Fibroblast of lung (primary cell): ENCODE measurements at regions not wholly inside any gene's neighbourhood (a gene's known extent, or its start where the extent isn't known, plus 50 kb on each side); places are given as distances from the start of the nearest gene placed in this dataset.
"Not testable (repeated sequence)": the region's sequence is repeated elsewhere in the genome, so short reads cannot be mapped to it uniquely, and the experiment has no call there.

Source experiments
- EZH2 ChIP-seq: IDR thresholded peaks from 2 replicates; pipeline ENCODE4 v1.5.1; 2012; ENCODE audit warnings: low read length, control low read depth, mild to moderate bottlenecking; ENCODE audit errors: missing control alignments
- TF ChIP-seq, protein P1 (sequence below), 2 donors: IDR thresholded peaks in 1 of 2; conservative IDR thresholded peaks in 1 of 2; 1 replicate in 1 of 2; 2 replicates in 1 of 2; pipeline ENCODE4 v1.5.1; 2011 to 2012; ENCODE audit warnings: low read length in 2 of 2, control low read depth in 1 of 2, inconsistent platforms in 1 of 2, low read depth in 1 of 2, mild to moderate bottlenecking in 1 of 2

DNA sequence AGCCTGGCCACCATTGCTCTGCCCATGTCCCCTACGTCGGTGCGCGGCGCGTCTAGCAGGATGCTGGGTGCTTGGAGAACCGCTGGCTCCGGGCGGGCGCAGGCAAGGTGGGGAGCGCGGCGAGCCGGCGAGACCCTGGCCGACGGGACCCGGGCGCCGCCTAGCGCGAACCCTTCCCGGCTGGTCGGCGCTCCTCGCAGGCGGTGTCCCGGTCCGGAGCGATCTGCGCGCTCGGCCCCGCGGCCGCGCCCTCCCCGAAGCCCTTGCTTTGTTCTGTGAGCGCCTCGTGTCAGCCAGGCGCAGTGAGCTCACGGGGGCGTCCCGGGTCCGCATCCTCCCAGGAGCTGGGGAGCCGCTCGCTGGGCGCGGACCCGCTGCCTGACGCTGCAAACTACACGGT lies 219.1 kb upstream of the HSFY2 start:
- TF ChIP-seq, protein P1, sequence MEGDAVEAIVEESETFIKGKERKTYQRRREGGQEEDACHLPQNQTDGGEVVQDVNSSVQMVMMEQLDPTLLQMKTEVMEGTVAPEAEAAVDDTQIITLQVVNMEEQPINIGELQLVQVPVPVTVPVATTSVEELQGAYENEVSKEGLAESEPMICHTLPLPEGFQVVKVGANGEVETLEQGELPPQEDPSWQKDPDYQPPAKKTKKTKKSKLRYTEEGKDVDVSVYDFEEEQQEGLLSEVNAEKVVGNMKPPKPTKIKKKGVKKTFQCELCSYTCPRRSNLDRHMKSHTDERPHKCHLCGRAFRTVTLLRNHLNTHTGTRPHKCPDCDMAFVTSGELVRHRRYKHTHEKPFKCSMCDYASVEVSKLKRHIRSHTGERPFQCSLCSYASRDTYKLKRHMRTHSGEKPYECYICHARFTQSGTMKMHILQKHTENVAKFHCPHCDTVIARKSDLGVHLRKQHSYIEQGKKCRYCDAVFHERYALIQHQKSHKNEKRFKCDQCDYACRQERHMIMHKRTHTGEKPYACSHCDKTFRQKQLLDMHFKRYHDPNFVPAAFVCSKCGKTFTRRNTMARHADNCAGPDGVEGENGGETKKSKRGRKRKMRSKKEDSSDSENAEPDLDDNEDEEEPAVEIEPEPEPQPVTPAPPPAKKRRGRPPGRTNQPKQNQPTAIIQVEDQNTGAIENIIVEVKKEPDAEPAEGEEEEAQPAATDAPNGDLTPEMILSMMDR (conservative IDR thresholded peaks at IDR 0.05 in 1 of 2, IDR thresholded peaks at IDR 0.05 in 1 of 2; ENCODE audit: low read depth in 1 of 2, low read length in 2 of 2) = not testable (repeated sequence)
- TF ChIP-seq EZH2 = not testable (repeated sequence)
